ENCODE measurements at regions not wholly inside any gene's neighbourhood (a gene's known extent, or its start where the extent isn't known, plus 50 kb on each side); places are given as distances from the start of the nearest gene placed in this dataset.

DNA sequence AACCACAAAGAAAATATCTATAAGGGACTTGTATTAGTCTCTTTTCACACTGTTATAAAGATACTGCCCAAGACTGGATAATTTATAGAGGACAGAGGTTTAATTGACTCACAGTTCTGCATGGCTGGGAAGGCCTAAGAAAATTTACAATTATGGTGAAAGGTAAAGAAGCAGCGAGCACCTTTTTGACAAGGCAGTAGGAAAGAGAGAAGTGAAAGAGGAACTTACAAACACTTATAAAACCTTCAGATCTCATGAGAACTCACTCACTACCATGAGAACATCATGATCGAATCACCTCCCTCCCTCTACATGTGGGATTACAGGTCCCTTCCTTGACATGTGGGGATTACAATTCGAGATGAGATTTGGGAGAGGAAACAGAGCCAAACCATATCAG is 856.0 kb downstream of the TRAM1L1 start:
- POLR2A ChIA-PET: no interaction called here

DNA sequence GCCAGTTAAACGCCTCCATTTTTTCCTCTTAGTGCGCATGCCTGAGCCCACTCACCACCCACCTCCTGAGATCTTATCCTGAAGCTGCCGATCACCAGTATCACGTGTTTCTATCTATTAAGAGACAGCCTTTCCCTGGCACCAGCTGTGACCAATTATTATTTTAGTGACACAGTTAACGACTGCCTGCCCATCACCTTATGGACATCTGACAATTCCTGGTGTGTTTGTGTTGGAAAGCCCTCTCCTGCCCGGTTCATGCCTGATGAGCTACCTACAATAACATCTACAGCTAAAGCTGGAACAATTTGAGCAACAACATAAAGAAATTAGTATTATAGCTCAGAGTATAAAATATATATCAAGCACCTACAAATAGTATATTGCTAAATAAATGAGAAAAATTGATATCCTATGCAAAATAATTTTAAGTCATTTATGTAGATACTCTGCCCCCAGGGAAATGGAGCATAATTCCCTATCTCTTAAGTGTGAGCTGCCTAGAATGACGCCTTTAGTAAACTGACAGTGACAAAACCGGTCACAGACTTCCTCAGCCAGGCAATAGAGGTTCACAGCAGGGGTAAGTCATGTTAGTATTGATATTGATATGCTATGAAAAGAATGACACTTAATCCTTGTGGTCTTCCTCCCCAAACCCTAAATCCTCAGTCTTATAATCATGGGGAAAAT is 862.2 kb downstream of the TRAM1L1 start:
- BruUV-seq (replicated peaks): no TSS peak
- TF ChIP-seq, protein P1, sequence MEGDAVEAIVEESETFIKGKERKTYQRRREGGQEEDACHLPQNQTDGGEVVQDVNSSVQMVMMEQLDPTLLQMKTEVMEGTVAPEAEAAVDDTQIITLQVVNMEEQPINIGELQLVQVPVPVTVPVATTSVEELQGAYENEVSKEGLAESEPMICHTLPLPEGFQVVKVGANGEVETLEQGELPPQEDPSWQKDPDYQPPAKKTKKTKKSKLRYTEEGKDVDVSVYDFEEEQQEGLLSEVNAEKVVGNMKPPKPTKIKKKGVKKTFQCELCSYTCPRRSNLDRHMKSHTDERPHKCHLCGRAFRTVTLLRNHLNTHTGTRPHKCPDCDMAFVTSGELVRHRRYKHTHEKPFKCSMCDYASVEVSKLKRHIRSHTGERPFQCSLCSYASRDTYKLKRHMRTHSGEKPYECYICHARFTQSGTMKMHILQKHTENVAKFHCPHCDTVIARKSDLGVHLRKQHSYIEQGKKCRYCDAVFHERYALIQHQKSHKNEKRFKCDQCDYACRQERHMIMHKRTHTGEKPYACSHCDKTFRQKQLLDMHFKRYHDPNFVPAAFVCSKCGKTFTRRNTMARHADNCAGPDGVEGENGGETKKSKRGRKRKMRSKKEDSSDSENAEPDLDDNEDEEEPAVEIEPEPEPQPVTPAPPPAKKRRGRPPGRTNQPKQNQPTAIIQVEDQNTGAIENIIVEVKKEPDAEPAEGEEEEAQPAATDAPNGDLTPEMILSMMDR (IDR thresholded peaks at IDR 0.05; ENCODE audit: insufficient read depth in 1 of 2, low read depth in 1 of 2, low read length in 1 of 2, severe bottlenecking in 1 of 2, unreplicated experiment in 1 of 2): no peak
- DNase-seq: no peak
- Histone ChIP-seq H3K36me3 (ENCODE audit: control insufficient read depth, insufficient read depth, low read length) (no peaks in the 10 kb centered on the region), H3K4me3 (ENCODE audit: low read depth, low read length) (no peak overlapping the region), H3K9me3 (no peaks in the 10 kb centered on the region), H3K4me1 (no peaks in the 10 kb centered on the region), H3K27me3 (replicated peaks; ENCODE audit: control insufficient read depth, insufficient read depth, low read length) (no peaks in the 10 kb centered on the region)
- H3K36me3 Mint-ChIP-seq (ENCODE audit: insufficient read depth, unreplicated experiment): no peaks in the 10 kb centered on the region
- no peak overlapping the region for H3K4me3 Mint-ChIP-seq (ENCODE audit: unreplicated experiment)
- H3K4me1 Mint-ChIP-seq (ENCODE audit: low read depth, unreplicated experiment): no peaks in the 10 kb centered on the region
- ChIA-PET CTCF (no interaction called here), POLR2A (no interaction called here)
- intact Hi-C loops (cut with micrococcal nuclease; ENCODE audit: unreplicated experiment): no loop called here
- peaks cover under 1% of the 10 kb centered on the region for H3K27me3 Mint-ChIP-seq (ENCODE audit: insufficient read depth, unreplicated experiment)
- H3K9me3 Mint-ChIP-seq (ENCODE audit: unreplicated experiment): no peaks in the 10 kb centered on the region
- no peak overlapping the region for H3K27ac Mint-ChIP-seq (ENCODE audit: unreplicated experiment)

More for the DNA sequence above, 856.0 kb downstream of the TRAM1L1 start:
- Mint-ChIP-seq H3K4me3 (ENCODE audit: unreplicated experiment) (no peak overlapping the region), H3K27me3 (ENCODE audit: insufficient read depth, unreplicated experiment) (peaks cover 5% of the 10 kb centered on the region), H3K27ac (ENCODE audit: unreplicated experiment) (no peak overlapping the region), H3K36me3 (ENCODE audit: insufficient read depth, unreplicated experiment) (no peaks in the 10 kb centered on the region), H3K9me3 (ENCODE audit: unreplicated experiment) (no peaks in the 10 kb centered on the region), H3K4me1 (ENCODE audit: low read depth, unreplicated experiment) (no peaks in the 10 kb centered on the region)
- Histone ChIP-seq H3K27me3 (replicated peaks; ENCODE audit: control insufficient read depth, insufficient read depth, low read length) (no peaks in the 10 kb centered on the region), H3K9me3 (no peaks in the 10 kb centered on the region), H3K4me3 (ENCODE audit: low read depth, low read length) (no peak overlapping the region), H3K36me3 (ENCODE audit: control insufficient read depth, insufficient read depth, low read length) (no peaks in the 10 kb centered on the region), H3K4me1 (no peaks in the 10 kb centered on the region)
- intact Hi-C loops (cut with micrococcal nuclease; ENCODE audit: unreplicated experiment): no loop called here
- CTCF ChIA-PET: no interaction called here
- TF ChIP-seq, protein P1 (IDR thresholded peaks at IDR 0.05; ENCODE audit: insufficient read depth in 1 of 2, low read depth in 1 of 2, low read length in 1 of 2, severe bottlenecking in 1 of 2, unreplicated experiment in 1 of 2): no peak
- DNase-seq: no peak
- BruUV-seq (replicated peaks): no TSS peak

DNA sequence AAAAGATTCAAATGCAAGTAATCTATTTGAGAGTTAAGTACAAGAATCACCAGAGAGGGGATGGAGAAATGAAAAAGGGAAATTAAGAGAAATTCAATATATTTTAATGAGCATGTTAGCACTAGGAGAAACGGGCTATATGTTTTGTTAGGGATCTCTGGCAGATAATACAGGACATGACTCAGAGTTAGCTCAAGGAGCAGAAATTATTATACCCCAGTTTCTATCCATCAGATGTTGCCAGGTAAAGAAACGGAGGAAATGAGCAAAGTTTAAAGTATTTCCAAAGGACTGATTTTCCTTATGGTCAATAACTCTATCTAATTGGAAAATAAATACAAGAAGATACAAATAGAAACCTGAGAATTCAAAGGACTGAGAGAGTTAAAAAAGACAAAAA is 867.6 kb downstream of the TRAM1L1 start:
- Histone ChIP-seq H3K4me3 (ENCODE audit: low read depth, low read length) (no peak overlapping the region), H3K9me3 (no peaks in the 10 kb centered on the region), H3K4me1 (no peaks in the 10 kb centered on the region), H3K36me3 (ENCODE audit: control insufficient read depth, insufficient read depth, low read length) (no peaks in the 10 kb centered on the region), H3K27me3 (replicated peaks; ENCODE audit: control insufficient read depth, insufficient read depth, low read length) (no peaks in the 10 kb centered on the region)
- TF ChIP-seq, protein P1 (IDR thresholded peaks at IDR 0.05; ENCODE audit: insufficient read depth in 1 of 2, low read depth in 1 of 2, low read length in 1 of 2, severe bottlenecking in 1 of 2, unreplicated experiment in 1 of 2): no peak
- ChIA-PET CTCF (no interaction called here), POLR2A (no interaction called here)
- H3K36me3 Mint-ChIP-seq (ENCODE audit: insufficient read depth, unreplicated experiment): no peaks in the 10 kb centered on the region
- H3K4me3 Mint-ChIP-seq (ENCODE audit: unreplicated experiment): no peak overlapping the region
- peaks cover 10% of the 10 kb centered on the region for H3K9me3 Mint-ChIP-seq (ENCODE audit: unreplicated experiment)
- intact Hi-C loops (cut with micrococcal nuclease; ENCODE audit: unreplicated experiment): no loop called here
- DNase-seq: no peak
- BruUV-seq (replicated peaks): no TSS peak
- H3K27ac Mint-ChIP-seq (ENCODE audit: unreplicated experiment): no peak overlapping the region
- no peaks in the 10 kb centered on the region for H3K27me3 Mint-ChIP-seq (ENCODE audit: insufficient read depth, unreplicated experiment)
- H3K4me1 Mint-ChIP-seq (ENCODE audit: low read depth, unreplicated experiment): no peaks in the 10 kb centered on the region
